GM23248 (cell line): ENCODE measurements at regions not wholly inside any gene's neighbourhood (a gene's known extent, or its start where the extent isn't known, plus 50 kb on each side); places are given as distances from the start of the nearest gene placed in this dataset.

ENCODE experiments used
- EZH2 ChIP-seq: fragments of 200-600 bp; sonication (generic); IDR thresholded peaks from 2 replicates; pipeline ENCODE4 v1.6.1; 2018; ENCODE audit warnings: antibody characterized with exemption, mild to moderate bottlenecking; ENCODE audit not compliant: insufficient read depth, poor library complexity, severe bottlenecking
- EZH2phosphoT487 ChIP-seq: fragments of 200-600 bp; sonication (generic); IDR thresholded peaks from 2 replicates; pipeline ENCODE4 v1.6.1; 2018; ENCODE audit warnings: antibody characterized with exemption, moderate library complexity, mild to moderate bottlenecking, low read depth; ENCODE audit not compliant: insufficient read depth

DNA sequence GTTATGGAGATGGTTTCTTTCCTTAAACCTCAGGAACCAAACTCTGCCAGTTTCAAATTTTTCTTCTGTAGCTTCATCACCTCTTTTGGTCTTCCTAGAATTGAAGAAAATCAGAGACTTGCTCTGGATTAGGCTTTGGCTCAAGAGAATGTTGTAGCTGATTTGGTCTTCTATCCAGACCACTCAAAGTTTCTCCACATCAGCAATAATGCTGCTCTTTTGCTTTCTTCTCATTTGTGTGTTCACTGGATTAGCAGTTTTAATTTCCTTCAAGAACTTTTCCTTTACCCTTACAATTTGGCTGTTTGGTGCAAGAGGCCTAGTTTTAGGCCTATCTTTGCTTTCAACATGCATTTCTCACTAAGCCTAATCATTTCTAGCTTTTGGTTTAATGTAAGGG is 78.1 kb upstream of the PLCB4 start:
- no peak for TF ChIP-seq EZH2
- no peak for TF ChIP-seq EZH2phosphoT487
